ENCODE measurements at regions not wholly inside any gene's neighbourhood (a gene's known extent, or its start where the extent isn't known, plus 50 kb on each side); places are given as distances from the start of the nearest gene placed in this dataset.

GRCh38 chr9:105854026-105854782 lies 159.9 kb downstream of the TMEM38B start:
- DNase-seq (ENCODE audit: low read depth) = no peak
- TF ChIP-seq, protein P1, sequence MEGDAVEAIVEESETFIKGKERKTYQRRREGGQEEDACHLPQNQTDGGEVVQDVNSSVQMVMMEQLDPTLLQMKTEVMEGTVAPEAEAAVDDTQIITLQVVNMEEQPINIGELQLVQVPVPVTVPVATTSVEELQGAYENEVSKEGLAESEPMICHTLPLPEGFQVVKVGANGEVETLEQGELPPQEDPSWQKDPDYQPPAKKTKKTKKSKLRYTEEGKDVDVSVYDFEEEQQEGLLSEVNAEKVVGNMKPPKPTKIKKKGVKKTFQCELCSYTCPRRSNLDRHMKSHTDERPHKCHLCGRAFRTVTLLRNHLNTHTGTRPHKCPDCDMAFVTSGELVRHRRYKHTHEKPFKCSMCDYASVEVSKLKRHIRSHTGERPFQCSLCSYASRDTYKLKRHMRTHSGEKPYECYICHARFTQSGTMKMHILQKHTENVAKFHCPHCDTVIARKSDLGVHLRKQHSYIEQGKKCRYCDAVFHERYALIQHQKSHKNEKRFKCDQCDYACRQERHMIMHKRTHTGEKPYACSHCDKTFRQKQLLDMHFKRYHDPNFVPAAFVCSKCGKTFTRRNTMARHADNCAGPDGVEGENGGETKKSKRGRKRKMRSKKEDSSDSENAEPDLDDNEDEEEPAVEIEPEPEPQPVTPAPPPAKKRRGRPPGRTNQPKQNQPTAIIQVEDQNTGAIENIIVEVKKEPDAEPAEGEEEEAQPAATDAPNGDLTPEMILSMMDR (IDR thresholded peaks at IDR 0.05; ENCODE audit: low read depth, low read length, missing control alignments) = no peak
- no peak overlapping the region for H3K4me3 ChIP-seq (ENCODE audit: low read depth, low read length)

DNA sequence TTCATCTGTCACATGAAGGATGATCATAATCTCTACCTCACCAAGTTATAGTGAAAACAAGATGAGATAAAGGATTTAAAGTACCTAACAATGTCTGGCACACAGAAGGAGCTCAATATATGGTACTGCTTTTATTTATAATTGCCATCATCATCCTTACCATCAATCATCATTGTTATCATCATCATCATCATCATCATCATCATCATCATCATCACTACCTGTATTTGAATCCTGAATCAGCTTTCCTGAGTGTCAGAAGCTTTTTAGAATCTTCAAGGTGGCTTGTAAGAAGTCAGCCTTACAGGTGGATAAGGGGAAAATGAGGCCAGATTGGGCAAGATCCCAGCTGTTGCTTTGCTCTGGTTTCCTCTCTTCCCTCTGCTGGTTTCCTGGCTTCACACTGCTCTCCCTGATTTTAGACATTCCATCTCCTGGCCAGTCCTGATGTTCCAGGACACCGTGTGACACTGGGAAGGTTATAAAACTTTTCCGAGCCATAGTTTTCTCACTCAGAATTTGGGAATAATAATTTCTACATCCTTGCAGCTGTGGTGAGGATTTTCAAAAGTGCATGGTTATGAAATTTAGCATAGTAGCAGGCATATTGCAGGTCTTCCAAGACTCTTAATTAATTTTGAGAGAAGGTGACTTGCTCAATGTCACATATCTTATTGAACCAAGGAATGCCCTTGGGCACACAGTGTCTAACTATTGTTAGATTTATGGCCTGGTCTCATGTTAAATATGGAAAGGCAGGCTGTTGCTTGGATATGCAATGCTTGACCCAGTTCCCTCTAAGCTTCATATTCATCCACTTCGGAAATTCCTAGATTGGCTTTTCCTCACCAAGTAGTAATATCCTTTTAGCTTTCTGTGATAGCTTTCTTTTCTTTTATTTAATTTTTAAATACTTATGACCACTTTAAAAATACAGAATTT lies 160.7 kb downstream of the TMEM38B start:
- TF ChIP-seq, protein P1 (IDR thresholded peaks at IDR 0.05; ENCODE audit: low read depth, low read length, missing control alignments) = no peak
- DNase-seq (ENCODE audit: low read depth) = no peak
- no peak overlapping the region for H3K4me3 ChIP-seq (ENCODE audit: low read depth, low read length)

DNA sequence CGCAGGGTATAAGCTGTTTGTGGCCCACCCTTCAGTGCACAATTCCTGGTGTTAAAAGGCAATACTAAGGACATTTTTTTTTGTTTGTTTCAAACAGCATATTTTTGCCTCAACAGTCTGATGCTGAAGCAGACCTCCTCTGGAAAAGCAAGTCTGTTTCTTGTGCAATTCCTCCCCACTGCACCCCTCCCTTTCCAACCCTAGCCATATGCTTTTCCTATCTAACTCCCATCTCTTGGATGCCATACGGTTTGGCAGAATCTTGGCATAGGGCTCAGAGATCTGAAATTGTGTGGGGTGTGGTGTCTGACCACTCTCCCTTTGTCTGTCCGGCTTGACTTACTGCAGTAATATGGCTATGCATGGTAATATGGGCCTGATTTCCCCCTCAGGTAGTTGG lies 161.6 kb downstream of the TMEM38B start:
- no peak overlapping the region for H3K4me3 ChIP-seq (ENCODE audit: low read depth, low read length)
- DNase-seq (ENCODE audit: low read depth) = no peak
- TF ChIP-seq, protein P1 (IDR thresholded peaks at IDR 0.05; ENCODE audit: low read depth, low read length, missing control alignments) = no peak

DNA sequence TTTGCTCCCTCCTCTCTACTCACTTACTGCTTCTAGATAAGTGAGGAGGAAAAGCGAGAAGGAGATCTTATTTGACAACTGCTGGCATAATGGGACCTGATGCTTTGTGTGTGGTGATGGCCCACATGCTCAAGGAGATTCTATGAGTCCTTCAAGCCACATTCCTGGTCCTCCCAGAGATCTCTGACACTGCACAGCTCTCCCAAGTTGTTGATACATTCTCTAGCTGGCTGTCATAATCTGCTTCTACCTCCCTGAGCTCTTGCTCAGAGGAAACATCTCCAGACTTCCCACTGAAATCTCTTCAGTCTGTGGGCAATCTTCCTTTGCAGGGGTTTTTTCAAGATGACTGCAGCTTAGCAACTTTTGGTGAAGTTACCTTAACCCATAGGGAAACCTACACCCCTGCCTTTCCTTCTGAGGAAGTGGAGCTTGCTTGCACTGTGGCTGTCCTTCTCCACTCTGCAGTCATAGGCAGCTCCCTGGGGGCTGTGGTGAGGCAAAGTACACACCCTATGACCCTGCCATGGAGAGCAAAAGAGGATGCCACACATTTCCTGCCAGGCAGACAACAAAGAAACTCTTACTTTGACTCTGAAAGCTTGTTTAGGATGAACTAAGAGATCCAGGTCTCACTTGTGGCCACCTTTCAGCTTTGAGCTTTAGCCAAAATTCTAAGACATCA lies 163.8 kb downstream of the TMEM38B start:
- DNase-seq (ENCODE audit: low read depth) = no peak

DNA sequence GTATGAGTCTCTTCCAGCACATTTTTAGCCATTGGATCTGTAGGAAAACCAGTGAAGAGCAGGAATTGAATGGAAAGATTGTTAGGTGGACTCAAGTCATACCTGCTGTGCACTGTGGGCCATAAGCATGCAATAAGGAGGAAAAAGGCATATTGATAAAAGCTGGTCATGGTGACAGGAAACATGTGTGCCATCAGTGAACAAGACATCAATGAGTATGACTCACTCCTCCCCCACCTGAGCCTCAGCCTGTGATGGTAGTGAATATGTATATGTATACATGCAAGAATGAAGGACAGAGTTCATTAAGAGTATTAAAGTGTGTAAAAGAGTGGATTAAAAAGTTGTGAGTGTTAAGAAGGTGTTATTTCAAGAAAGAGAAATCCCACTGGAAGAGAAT lies 164.5 kb downstream of the TMEM38B start:
- DNase-seq (ENCODE audit: low read depth) = no peak
- TF ChIP-seq, protein P1 (IDR thresholded peaks at IDR 0.05; ENCODE audit: low read depth, low read length, missing control alignments) = no peak
- no peak overlapping the region for H3K4me3 ChIP-seq (ENCODE audit: low read depth, low read length)

More for the DNA sequence above, 163.8 kb downstream of the TMEM38B start:
- H3K4me3 ChIP-seq (ENCODE audit: low read depth, low read length) = no peak overlapping the region
- TF ChIP-seq, protein P1 (IDR thresholded peaks at IDR 0.05; ENCODE audit: low read depth, low read length, missing control alignments) = no peak

GRCh38 chr9:105859428-105860091 lies 165.2 kb downstream of the TMEM38B start:
- TF ChIP-seq, protein P1 (IDR thresholded peaks at IDR 0.05; ENCODE audit: low read depth, low read length, missing control alignments) = no peak
- H3K4me3 ChIP-seq (ENCODE audit: low read depth, low read length) = no peak overlapping the region
- no peak for DNase-seq (ENCODE audit: low read depth)

Measured in GM12864 (cell line).